SK-N-SH (cell line): ENCODE measurements at regions not wholly inside any gene's neighbourhood (a gene's known extent, or its start where the extent isn't known, plus 50 kb on each side); places are given as distances from the start of the nearest gene placed in this dataset.

ENCODE experiments used
- CTCF ChIP-seq: fragments of 200-600 bp; sonication (generic); IDR thresholded peaks from 2 replicates; pipeline ENCODE4 v1.6.1; 2017; ENCODE audit warnings: antibody characterized with exemption, mild to moderate bottlenecking, moderate library complexity
- EP300 ChIP-seq, 2 experiments: IDR thresholded peaks; 2 replicates each; pipeline versions ENCODE4 v1.4.0 to v1.6.1; 2012; ENCODE audit warnings: borderline replicate concordance in 1 of 2, low read depth in 1 of 2, low read length in 1 of 2
- FOSL2 ChIP-seq: IDR thresholded peaks from 2 replicates; pipeline ENCODE4 v1.4.0; 2012; ENCODE audit warnings: low read depth, mild to moderate bottlenecking, moderate library complexity, borderline replicate concordance
- GATA2 ChIP-seq: sonication (generic); formaldehyde crosslinking; IDR thresholded peaks from 2 replicates; pipeline ENCODE4 v1.5.0; 2020; ENCODE audit warnings: mild to moderate bottlenecking, missing genetic modification reagents
- IRF3 ChIP-seq: fragments of 150-350 bp; IDR thresholded peaks from 2 replicates; pipeline ENCODE4 v1.6.1; 2016; ENCODE audit warnings: mild to moderate bottlenecking, low read depth, low read length
- MAX ChIP-seq: IDR thresholded peaks from 2 replicates; pipeline ENCODE4 v1.4.0; 2012; ENCODE audit warnings: low read depth
- MXI1 ChIP-seq: IDR thresholded peaks from 2 replicates; pipeline ENCODE4 v1.6.1; 2012; ENCODE audit warnings: mild to moderate bottlenecking, low read depth, low read length, improper control_type of control experiment
- NFIC ChIP-seq: IDR thresholded peaks from 2 replicates; pipeline ENCODE4 v1.4.0; 2012; ENCODE audit warnings: borderline replicate concordance
- PBX3 ChIP-seq: IDR thresholded peaks from 2 replicates; pipeline ENCODE4; 2012
- POLR2AphosphoS5 ChIP-seq: IDR thresholded peaks from 2 replicates; pipeline ENCODE4 v1.6.1; 2012; ENCODE audit warnings: low read depth, low read length
- RAD21 ChIP-seq: IDR thresholded peaks from 2 replicates; pipeline ENCODE4 v1.6.1; 2012; ENCODE audit warnings: mild to moderate bottlenecking, low read length
- REST ChIP-seq: IDR thresholded peaks from 2 replicates; pipeline ENCODE4 v1.6.1; 2012; ENCODE audit warnings: mild to moderate bottlenecking, low read depth, low read length, moderate library complexity
- SIN3A ChIP-seq: IDR thresholded peaks from 2 replicates; pipeline ENCODE4 v1.6.1; 2012; ENCODE audit warnings: low read depth, mild to moderate bottlenecking, low read length, moderate library complexity, borderline replicate concordance
- TAF1 ChIP-seq: IDR thresholded peaks from 2 replicates; pipeline ENCODE4 v1.6.1; 2012; ENCODE audit warnings: low read depth, mild to moderate bottlenecking, low read length, moderate library complexity, borderline replicate concordance

- TF ChIP-seq RAD21 (no peak), CTCF (no peak), SIN3A (no peak), NFIC (no peak), GATA2 (CRISPR knock-in tag) (no peak), PBX3 (no peak), EP300 (IDR thresholded peaks at IDR 0.05; ENCODE audit: borderline replicate concordance in 1 of 2, low read depth in 1 of 2, low read length in 1 of 2) (no peak), IRF3 (no peak), POLR2AphosphoS5 (no peak), MXI1 (no peak), MAX (no peak), REST (no peak), FOSL2 (no peak), TAF1 (no peak)
Measured at GRCh38 chr4:101458473-101458872, 111.1 kb upstream of the PPP3CA start.
